Epithelial cell of prostate (primary cell): ENCODE measurements at regions not wholly inside any gene's neighbourhood (a gene's known extent, or its start where the extent isn't known, plus 50 kb on each side); places are given as distances from the start of the nearest gene placed in this dataset.

ENCODE experiments used
- DNase-seq: peaks from one replicate; pipeline ENCODE4 v3.0.0-alpha.2; 2011; ENCODE audit warnings: low read depth, low spot score
- H3K27ac ChIP-seq: fragments of 450-650 bp; 2 replicates; pipeline ENCODE4 v1.5.1; 2017; ENCODE audit warnings: mild to moderate bottlenecking

DNA sequence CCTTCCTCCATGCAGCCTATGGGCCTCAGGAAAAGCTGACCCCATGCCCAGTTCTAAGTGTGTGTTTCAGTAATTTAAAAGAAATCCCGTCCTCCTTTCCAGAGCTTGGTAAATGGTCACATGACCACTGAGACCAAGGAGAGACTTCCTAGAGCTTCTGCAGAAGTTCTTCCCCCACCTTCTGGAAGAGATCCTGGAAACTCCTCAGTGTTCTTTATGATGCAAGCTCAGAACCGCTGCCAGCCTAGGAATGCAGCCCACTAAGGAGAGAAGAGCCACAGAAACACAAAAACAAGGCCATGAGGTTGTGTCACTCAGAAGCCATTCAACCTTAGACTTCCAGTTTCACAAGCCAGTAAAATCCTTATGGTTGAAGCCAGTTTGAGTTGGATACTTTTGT, 348.4 kb downstream of the TPBG start:
- no peak overlapping the region for H3K27ac ChIP-seq
- no peak for DNase-seq

DNA sequence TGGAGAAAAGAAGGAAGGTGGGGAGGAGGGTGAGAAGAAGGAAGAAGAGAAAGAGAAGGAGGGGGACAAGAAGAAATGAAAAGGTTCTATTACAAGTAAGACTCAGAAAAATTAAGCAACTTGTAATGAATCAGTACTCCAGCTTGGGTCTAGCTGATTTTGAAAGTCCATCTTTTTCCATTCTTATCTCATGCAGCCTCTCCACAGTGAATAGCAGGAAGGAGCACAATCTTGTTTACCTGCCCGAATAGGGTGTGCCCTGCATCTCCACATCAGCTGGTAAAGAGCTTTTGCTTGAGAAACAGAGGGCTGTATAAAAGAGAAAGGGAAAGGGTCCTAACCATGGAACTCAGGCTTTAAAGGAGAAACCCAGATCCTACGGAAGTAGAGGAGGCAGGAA, 348.8 kb downstream of the TPBG start:
- DNase-seq = no peak
- H3K27ac ChIP-seq = no peak overlapping the region

DNA sequence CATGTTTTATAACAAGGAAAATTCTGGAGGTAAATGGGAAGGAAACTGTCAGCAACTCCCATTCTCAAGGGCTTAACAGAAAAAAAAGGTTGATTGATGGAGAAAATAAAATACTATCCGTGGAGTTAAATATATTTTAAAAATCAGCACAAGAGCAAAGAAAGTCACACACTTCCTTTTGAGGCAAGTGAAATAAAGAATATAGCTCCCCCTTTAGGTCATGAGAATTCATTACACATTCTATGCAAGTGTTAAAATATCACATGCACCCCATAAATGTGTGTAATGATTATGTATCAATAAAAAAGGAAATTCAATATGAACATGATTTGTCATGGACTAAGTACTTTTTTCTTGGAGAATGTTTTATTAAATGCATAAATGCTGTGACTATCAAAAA, 349.2 kb downstream of the TPBG start:
- DNase-seq = no peak

DNA sequence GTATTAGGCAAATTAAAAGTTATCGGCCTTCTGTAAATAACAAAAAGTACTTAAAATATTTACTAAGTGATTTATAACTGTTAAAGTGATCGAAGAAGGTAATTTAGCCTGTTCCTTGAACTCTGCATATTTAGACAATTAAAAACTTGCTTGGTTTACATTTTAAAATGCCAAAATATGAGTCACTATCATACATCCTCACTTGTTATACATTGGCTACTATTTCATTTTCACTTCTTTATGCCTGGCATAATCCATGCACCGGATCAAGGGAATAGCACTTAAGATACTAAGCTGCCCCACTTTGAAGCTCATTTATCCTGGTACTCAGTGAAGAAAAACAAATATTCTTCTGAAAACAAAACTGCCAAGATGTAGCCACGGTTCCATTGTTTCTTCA, 344.6 kb downstream of the UBE3D start:
- DNase-seq = no peak
- no peak overlapping the region for H3K27ac ChIP-seq

More for the DNA sequence above, 349.2 kb downstream of the TPBG start:
- no peak overlapping the region for H3K27ac ChIP-seq

DNA sequence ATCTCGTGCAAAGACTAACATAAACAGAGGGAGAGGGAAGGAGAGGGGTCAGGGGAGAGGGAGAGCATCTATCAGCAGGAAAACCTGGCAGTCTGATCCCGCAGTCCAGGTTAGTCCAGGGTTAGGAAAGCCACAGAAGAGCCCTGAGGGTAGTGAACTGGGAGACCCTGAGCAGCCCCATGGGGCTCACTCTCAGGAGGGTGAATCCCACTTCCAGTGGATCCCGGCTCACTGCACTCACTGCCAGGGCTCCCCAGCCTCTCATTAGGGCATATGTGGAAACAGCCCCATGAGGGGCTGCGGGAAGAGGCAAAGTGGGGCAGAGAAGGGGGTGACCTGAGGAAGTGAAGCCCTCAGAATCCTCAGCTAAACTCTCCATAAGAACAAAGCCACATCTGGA, 329.9 kb downstream of the UBE3D start:
- H3K27ac ChIP-seq = no peak overlapping the region
- no peak for DNase-seq

DNA sequence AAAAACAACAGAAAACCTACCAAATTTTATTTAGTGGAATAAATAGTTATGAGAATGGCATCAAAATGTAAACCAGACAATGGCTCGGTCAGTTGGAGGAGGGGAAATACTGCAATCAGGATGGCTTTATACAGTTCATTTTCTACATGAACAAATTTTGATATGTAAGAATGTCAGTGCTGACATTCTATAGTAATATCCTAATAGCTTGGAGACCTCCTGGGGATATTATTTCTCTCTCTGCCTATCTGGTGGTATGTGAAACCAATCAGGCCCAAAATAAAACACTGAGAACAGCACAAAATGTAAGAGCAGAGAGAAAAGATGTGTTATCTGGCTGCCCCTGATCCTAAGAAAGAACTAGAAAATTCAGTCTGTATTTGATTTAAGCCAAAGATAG, 327.7 kb downstream of the UBE3D start:
- no peak for DNase-seq
- H3K27ac ChIP-seq = no peak overlapping the region

DNA sequence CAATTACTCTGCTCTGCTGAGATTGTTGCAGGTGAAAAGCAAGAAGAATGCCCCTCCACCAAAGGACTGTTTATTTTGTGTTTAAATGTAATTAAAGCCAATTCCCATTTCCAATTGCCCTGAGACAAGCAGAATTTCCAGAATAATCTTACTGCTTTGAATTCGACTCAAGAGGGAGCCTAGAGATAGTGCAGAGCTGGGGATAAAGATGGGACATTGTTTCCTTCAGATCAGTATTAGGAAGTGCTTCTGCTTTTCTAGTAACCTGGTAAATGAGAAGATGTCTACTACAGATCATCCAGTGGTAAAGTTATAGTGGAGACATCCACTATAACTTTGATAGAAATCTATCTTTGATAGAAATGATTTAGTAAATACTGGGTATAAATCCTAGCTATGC, 326.9 kb downstream of the UBE3D start:
- no peak overlapping the region for H3K27ac ChIP-seq

DNA sequence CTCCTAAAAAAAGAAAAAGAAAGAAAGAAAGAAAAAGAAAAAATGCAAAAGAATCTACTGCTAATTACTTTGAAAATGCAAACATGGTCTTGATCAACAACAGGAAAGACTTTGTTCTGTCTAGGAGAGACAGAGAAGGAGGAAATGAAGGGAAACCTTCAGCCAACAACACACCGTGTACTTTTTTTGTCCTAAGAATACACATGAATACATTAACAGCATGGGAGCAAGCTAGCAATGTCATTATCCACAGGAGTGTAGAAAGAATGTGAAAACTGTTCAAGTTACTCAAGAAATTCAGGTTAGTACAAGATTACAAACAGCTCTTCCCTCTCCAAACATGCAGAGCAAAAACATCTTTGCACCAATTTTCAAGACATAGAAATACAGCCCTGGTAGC, 326.3 kb downstream of the UBE3D start:
- no peak overlapping the region for H3K27ac ChIP-seq
- DNase-seq = no peak

More for the DNA sequence above, 326.9 kb downstream of the UBE3D start:
- DNase-seq = no peak

DNA sequence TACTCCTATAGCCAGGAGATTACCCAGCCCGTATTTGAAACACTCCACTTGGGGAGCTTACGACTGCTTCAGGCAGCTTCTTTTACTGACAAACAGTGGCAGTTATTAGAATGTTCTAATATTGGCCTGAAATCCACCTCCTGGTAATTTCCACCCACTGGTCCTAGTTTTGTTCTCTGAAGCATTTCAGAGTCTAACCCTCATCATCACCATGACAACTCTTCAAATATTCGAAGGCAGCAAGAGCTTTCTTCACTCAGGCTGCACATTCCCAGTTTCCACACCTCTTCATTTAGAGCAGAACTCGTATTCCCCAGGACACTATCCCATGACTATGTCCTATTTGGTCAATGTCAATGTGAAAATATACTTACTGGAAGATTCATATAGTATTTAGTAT, 325.6 kb downstream of the UBE3D start:
- no peak for DNase-seq
- no peak overlapping the region for H3K27ac ChIP-seq

DNA sequence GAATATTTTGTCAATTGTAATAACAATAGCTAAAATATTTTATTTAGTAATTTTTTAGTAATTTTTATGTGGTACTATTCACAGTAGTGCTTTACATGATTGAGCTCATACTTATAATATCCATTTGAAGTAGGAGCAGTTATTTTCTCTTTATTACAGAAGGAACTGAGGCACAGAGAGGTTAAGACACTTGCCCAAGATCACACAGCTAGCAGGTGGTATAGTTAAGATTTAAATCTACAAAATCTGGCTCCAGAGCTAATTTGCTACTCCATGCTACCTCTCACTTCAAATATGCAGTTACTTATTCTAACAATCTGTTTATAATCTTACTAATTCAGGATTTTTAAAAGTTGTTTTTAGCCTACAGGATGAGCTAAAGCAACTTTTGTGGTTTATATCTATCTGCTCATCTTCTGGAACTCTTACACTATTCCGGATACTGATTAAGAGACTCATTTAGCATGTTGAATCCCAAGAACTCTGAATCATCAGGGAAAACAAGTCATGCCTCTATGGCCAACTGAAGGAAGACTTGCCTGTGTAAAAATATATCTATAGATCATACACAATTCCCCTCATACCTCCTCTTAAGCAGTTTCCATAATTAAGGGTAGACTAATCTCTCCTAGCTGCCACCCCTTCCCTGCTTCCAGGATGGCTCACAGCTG, 324.2 kb downstream of the UBE3D start:
- no peak overlapping the region for H3K27ac ChIP-seq
- DNase-seq = no peak

DNA sequence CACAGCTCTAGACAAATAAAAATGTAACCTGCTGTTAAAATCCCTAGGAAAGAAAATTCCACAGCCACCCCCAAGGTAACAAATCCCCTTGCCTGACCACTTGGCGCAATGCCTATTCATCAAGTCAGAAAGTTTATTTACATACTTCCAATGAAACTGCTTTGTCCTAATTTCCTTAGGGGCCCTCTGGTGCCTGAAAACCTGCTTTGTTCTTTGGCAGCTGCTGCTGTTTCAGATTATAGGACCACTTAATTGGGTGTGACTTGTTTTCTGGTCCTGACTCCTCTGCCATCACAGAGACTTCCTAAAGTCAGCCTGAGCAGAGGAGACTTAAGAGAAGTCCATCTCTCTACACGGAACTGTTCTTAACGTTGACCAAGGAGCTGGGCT, 323.6 kb downstream of the UBE3D start:
- no peak overlapping the region for H3K27ac ChIP-seq
- DNase-seq = no peak

DNA sequence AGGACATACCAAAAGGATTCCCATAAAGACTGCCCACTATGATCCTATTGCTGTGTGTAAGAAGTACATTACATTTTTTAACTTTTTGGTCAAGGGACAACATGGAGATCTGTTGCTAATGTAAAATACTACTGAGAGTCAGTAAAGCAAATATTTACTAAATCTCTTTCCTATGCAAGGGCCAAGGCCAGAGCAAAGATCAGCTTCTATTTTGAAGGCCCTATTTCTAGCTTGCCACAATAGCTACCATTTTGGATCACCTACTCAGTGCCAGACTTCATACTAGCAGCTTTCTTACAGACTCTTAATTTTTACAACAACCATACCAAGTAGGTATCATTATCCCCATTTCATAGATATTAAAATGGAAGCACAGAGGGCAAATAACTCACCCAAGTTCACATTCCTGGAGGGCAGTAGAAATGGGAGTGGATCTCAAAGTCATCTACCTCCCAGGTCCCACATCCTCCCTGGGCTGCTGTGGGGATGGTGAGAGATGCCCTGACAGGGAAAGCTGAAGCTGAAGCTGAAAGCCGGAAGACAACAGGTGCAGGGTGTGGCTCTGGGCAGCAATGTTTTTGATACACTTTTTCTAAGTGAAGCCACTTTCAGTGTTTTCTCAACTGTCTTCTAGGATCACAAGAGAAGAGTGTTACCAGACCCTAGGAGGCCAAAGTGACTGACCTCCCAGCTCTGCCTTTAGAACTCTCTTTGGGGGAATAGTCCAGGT, 321.2 kb downstream of the UBE3D start:
- H3K27ac ChIP-seq = no peak overlapping the region
- DNase-seq = no peak

DNA sequence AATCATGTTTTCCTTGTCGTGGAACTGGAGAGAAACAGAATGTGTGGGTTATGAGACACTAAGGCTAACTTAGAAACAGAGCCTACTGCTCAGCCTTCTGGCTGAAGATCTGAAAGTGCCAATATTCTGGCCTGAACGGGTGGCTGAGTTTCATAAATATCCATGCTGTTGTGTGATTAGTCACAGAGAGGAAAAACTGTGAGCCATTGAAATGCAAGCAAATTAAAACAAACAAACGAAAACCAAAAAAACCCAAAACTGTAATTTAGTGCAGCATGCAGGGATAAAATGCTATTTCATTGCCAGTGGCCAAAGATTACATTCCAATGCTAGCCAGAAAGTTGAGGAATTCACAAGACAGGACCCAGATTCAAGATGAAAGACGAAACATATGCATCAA, 315.1 kb downstream of the UBE3D start:
- no peak for DNase-seq
- H3K27ac ChIP-seq = no peak overlapping the region

DNA sequence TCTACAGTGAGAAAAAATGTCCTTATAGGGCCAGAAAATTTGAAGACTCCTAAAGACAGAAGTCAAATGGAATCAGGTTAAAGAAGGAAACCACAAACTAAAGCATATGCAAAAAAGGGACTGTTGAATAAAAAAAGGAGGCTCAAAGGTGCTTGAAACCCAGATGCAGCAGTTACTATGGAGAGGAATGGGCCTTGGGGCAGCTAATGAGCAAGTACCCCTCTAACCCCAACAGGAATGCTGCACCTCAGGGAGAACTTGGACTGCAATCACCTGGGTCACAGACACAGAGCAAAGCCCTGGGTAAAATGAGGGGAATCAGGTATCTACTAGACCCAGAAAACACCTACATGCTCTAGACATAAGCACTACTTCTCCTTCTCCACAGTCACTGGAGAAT, 313.9 kb downstream of the UBE3D start:
- no peak for DNase-seq
- no peak overlapping the region for H3K27ac ChIP-seq

DNA sequence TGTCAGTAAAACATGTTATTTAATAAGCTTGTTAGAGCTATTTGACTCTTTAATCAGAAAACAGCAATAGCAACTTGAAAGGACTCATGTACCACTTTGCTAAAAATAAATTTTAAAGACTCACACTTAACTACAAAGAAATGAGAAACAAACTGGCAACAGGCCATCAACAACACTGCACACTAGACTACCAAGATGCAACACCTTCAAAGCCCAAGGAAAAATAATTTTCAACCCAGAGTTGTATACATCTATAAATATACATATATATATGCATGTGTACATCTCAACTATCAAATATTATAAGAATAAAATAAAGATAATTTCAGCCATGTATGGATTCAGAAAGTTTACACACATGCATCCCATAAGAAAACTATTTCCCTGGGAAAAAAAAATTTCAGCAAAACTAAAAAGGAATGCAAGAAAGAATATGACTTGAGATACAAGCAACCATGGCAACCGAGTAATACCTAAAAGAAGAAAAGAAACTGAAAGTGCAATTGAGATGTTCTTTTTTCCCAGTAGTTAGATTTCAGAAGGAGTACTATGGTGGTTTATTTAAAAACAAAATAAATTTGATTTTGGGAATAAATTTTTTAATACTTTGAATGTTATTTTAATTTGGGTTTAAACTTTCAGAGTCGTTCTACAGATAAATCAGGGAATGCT, 303.8 kb downstream of the UBE3D start:
- H3K27ac ChIP-seq = no peak overlapping the region
- no peak for DNase-seq

DNA sequence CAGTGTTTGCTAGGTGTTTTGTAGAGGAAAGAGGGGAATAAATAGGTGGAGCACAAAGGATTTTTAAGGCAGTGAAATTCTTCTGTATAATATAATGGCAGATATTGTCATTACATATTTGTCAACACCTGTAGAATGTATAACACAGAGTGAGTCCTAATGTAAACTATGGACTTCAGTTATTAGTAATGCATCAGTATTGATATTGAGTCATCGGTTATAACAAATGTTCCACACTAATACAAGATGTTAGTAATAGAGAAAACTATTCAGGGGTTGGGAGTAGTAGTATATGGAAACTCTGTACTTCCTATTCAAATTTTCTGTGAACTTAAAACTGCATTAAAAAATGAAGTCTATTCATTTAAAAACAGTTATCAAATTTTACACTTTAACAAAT, 299.2 kb downstream of the UBE3D start:
- peak; percentile 12 for DNase-seq
- no peak overlapping the region for H3K27ac ChIP-seq

DNA sequence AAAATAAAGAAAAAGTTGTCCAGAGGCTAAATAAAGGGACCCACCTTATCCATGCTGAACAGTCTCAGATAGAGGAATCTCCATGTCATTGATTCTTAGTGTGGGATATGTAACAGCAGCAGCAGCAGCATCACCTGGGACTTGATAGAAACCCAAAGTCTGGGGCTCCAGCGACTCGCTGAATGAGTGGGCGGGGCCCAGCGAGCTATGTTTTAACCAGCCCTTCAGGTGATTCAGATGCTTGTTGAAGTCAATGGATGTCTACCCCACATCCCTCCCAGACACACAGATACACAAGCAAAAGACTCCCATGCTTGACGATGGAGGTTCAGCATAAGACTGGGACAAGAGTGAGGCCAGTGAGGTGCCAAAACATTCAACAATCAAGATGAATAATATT, 298.6 kb downstream of the UBE3D start:
- no peak for DNase-seq
- H3K27ac ChIP-seq = no peak overlapping the region

DNA sequence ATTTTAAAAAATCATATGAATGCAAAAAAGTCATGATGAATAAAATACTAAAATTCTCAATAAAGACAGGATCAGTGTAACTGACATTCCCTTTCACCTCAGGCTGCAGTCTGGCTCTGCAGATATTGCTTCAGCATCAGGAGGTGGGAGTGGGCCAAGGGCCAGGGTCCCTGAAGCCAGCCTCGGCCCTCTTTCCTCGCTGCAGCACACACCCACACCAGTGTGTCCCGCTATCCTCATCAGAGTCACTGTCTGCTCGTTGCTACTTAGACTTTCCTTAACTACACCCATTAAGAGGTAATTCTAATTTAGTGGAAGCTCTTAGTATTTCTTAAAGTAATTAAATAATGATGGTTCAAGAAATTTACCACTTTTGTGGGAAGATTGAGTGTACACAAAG, 298.2 kb downstream of the UBE3D start:
- no peak for DNase-seq
- no peak overlapping the region for H3K27ac ChIP-seq

DNA sequence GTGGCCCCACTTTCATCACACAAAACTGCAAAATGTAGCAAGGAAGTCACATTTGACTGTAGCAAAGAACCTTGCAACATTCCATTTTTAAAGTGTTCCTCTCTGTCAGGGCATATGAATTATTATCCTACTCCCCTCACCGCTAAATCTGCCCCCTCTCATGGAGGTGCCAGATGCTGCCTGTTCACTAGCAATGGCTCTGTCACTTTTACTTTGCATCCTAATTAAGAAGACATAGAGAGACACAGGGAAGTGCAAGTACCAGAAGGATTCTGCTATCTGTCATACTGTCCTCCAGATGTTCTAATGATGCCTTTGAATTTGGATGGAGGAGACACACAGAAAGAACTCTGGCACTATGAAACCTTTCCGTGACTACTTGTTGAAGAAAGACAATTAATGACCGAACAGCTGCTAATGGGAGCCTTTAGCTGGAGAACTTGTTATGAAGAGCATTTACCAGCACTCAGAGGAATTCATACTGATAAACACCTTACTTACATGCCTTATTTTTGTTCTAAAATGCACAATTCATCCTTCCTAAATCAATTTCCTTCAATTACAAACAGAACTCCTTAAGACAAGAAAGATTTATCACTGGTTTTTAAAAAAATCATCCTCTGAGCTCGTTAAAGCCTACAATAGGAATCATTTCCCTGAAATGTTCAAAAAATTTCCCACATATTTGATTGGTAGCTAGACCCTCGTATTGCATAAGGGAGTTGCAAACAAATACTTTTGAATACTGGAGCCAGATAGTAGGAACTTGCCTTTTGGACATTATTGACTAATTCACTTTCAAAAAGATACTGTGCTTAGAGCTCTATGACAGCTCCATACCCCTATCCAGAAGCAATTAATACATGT, 292.6 kb downstream of the UBE3D start:
- no peak overlapping the region for H3K27ac ChIP-seq
- no peak for DNase-seq

DNA sequence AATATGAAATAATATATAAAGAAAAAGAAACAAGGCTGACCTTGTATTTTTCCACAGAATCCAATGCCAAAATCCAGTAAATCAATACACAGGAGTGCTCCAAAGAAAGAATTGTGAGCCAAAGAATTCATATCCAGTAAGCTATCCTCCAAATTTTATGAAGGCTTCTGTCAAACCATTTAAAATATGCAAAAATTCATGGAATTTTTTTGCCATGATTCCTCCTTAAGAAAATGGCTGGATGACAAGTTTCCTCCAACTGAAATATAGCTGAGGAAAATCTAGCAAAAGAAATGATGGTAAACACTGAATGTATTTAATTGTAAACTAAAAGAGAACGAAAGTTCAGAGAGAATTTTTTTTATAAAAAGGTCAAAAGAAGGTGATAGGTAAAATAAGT, 290.3 kb downstream of the UBE3D start:
- DNase-seq = no peak
- no peak overlapping the region for H3K27ac ChIP-seq

DNA sequence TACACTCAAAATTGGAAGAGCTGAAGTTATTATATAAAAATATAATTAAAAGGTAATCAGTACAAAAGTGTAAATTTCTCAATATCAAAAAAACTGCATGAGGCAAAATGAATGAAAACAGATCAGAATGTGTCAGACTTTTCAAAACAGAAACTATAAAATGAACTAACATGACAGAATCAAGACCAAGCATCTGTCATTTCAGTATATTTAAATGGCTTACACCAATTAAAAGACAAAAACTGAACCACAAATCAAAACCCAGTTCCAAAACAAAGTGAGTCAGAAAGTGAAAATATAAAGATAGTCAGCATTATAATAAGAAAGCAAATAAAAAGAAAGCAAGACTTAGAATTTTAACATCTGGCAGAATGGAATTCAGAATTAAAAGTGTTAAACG, 289.7 kb downstream of the UBE3D start:
- no peak for DNase-seq
- no peak overlapping the region for H3K27ac ChIP-seq
